HG03442 (cell line): ENCODE measurements at regions not wholly inside any gene's neighbourhood (a gene's known extent, or its start where the extent isn't known, plus 50 kb on each side); places are given as distances from the start of the nearest gene placed in this dataset.

Source experiments
- ATAC-seq: cut with Tn5 transposase; IDR thresholded peaks from one replicate; pipeline ENCODE4 v1.9.1; 2021; ENCODE audit warnings: mild to moderate bottlenecking, moderate library complexity; ENCODE audit not compliant: unreplicated experiment

- no peak for ATAC-seq
These were observed 1624.7 kb downstream of the ARAP2 start for GRCh38 chr4:34619531-34620162.

DNA sequence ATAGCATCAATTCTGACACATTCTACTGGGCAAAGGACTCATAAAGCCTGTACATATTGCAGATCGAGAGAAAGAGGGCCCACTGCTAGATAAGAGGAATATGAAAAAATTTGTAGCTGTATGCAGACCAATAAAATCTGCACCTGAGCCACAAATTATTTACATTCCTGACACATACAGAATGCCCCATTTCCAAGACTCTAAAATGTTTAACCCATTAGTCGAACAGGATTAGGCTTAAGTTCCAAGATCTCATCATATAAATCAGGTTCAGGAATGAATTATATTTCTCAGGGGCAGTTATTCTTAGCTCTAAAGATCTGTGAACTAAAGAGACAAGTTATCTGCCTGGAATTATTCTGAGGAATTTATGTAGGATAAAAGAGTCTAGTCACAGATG lies 1615.8 kb downstream of the ARAP2 start:
- ATAC-seq, result no peak

DNA sequence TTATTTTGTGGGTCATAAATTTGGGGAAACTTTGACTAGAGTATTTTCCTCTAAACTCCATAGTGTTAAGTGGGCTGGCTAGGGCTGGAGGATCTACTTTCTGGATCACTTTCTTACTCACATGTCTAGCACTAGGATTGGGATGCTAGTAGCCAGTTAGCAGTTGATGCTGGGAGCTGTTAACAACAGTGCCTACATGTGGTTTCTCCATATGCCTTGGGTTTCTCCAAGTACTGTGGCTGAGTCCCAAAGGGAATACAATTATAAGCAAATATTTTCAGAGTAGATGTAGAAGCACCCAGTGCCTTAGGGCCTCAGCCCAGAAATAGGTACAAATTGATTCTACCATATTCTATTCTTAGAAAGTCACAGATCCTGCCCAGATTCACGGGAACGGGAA lies 1614.9 kb downstream of the ARAP2 start:
- ATAC-seq, result no peak

- no peak for ATAC-seq
These were observed 1611.1 kb downstream of the ARAP2 start for GRCh38 chr4:34633241-34633640.

GRCh38 chr4:34636623-34637022 lies 1607.7 kb downstream of the ARAP2 start:
- ATAC-seq, result no peak

- ATAC-seq, result no peak
These were observed 1600.8 kb downstream of the ARAP2 start for GRCh38 chr4:34643476-34643875.

GRCh38 chr4:34644579-34645115 lies 1599.7 kb downstream of the ARAP2 start:
- no peak for ATAC-seq

GRCh38 chr4:34649716-34650115 lies 1594.6 kb downstream of the ARAP2 start:
- no peak for ATAC-seq

- ATAC-seq, result no peak
These were observed 1580.3 kb downstream of the ARAP2 start for GRCh38 chr4:34664051-34664450.

GRCh38 chr4:34676400-34676799 lies 1567.9 kb downstream of the ARAP2 start:
- no peak for ATAC-seq

DNA sequence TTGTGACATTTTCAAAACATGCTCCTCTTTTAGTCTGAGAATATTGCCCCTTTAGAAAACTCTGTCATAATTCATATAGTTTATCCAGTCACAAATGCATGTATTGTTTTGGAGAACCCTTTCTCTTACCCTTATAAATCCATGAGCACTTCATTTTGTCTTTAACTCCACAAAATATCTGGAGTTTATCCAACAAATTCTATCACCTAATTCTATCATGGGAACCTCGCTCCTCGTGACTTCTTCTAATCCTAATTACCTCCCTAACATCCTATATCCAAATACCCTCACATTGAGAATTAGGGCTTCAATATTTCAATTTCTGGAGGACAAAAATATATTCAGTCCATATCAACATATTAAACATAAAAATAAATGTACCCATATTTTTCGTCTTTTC lies 1565.9 kb downstream of the ARAP2 start:
- no peak for ATAC-seq

DNA sequence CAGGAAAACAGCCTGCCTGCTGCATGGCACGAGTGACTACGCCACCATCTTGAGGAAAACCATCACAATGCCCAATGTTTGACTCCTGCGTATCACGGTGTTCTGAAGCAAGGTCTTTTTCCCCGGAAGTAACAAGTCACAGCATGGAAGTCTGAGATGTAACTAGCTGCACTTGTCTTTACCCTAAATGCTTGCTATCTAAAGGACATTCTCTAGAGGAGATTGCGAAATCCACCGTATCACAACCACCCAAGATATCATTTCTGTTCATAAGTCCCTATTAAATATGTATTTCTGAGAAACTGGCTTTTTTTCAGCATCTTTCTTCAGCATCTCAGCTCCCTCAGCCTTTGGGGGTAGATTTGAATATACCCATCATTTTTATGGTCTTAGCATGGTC lies 1565.1 kb downstream of the ARAP2 start:
- no peak for ATAC-seq

- ATAC-seq, result no peak
These were observed 1534.8 kb downstream of the ARAP2 start for GRCh38 chr4:34709564-34709963.

DNA sequence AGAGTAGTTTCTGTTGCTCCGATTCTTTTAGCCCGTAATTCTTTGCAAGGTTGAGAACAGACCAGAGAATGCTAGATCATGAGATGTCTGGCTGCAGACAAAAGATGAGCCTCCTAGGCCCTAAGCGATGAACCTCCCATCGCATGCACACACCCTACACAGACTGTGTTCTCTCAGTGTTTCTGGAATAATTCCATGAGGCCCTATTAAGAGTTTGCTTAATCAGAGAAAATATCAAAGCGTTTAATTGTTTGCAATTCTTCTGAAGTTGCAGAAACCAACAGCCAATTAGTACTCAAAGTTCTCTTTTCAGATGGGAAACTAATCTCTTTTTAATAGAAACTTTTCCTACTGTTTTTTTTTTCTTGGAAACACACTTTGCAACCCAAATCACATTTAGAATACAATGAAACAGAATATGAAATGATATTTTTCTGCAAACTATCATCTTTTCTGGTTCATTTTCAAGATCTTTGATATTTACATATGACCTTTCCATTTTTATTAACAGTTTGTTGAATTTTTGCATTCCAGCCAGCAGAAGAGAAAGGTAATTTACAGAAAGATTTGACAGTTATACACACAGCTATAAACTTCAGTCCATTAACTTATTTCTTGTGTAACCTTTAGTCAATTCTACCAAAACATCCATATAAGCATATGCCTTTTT lies 1525.6 kb downstream of the ARAP2 start:
- no peak for ATAC-seq

DNA sequence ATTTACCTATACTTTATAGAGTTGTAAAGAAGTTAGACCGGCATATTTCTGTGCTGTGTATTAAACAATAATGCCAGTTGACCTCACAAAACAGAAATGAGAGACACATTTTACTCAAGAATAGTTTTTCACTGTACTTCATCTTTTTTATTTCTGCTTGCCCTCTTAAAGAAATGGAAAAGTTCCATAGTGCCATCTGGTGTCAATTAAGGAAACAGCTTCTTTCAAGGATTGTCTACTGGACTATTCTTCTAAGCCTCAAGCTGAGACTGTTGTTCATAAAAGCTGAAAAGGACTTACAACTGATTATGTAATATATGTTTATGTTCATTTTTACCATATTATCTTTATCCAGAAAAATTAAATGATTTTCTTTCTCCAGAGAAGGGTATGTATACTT lies 1523.7 kb downstream of the ARAP2 start:
- no peak for ATAC-seq

- no peak for ATAC-seq
These were observed 1522.5 kb downstream of the ARAP2 start for GRCh38 chr4:34721835-34722234.

DNA sequence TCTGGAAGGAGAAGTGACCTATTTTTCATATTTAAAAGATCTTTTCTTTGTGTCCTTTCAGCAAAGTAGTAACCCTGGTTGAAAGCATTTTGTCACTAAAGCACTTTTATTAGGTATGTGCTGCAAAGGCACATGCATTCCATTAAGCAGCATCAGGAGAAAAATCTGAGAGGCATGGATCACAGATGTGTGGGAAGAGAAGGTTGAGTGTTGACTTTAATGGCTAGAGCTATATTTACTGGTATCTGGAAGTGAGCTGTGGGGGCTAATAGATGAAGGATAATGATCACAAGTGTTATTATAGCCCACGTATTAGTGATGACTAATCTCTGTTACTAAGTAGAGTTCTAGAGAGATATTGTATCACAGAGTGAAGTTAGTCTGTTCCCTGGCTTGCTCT lies 1520.7 kb downstream of the ARAP2 start:
- ATAC-seq, result no peak

- ATAC-seq, result no peak
These were observed 1519.8 kb downstream of the ARAP2 start for GRCh38 chr4:34724491-34724890.

GRCh38 chr4:34731070-34731469 lies 1513.2 kb downstream of the ARAP2 start:
- no peak for ATAC-seq

DNA sequence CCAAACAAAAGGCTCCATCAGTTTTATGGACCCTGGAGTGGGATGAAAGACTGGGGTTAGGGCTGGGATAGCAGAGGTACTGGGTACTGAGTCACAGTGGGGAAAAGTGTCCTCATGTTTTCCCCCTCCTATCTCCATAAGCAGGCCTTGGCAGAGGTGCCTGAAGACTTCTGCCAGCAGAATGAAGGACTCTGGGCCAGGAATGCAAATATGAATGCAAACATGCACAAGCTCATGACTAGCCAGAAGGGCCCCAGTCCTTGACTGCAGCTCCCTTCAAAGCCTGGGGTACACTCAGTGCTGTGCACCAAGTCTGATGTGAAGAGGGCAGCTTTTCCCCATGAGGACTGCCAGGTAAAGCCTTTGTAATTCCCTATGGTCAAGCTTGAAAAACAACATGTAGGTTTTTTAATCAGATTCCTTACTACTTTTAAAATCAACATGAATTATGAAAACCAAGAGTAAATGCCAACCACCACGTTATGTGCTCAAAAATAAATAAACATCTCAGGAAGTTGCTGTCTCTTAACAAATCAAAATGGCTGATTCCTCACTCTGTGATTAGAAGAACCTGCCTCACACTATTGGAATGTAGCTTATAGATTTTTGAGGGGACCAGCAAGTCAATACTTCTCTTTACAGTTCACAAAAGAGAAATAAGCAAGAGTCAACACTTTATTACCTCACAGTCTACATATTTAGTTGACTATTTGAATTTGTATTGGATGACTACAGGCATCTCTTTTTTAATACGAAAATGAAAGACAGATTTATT lies 1512.0 kb downstream of the ARAP2 start:
- ATAC-seq, result no peak

DNA sequence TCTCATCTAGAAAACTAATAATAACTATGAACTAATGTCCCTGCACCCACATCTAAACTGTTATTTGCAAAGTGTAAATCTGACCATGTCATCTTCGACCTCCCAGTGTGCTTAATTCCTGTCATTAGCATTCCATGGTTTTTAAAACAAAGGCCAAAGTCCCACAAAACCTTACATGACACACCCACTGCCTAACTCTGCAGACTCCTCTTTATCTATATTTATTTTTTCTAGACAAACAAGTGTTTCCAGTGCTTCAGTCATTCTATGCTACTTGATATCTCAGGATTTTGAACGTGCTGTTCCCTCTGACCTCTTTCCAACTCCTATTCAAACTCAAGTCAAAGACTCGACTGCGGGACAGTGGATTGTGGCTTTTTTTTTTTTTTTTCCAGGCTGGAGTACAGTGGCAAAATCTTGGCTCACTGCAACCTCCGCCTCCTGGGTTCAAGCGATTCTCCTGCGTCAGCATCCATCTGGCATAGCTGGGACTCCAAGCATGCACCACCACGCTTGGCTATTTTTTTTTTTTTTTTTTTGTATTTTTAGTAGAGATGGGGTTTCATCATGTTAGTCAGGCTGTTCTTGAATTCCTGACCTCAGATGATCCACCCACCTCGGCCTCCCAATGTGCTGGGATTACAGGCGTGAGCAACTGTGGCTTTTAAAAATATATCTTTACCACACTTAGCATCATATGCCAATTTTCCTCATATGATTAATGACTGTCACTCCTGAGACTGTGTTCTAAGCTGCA lies 1511.0 kb downstream of the ARAP2 start:
- no peak for ATAC-seq
